SU-DHL-6 (cell line): ENCODE measurements at regions not wholly inside any gene's neighbourhood (a gene's known extent, or its start where the extent isn't known, plus 50 kb on each side); places are given as distances from the start of the nearest gene placed in this dataset.

Experiments used
- EZH2phosphoT487 ChIP-seq: fragments of 200-600 bp; sonication (generic), shearing (Covaris generic); conservative IDR thresholded peaks from 2 replicates; pipeline ENCODE4 v1.6.1; 2018; ENCODE audit warnings: mild to moderate bottlenecking, antibody characterized with exemption, low read length, moderate library complexity, mixed read lengths
- TF ChIP-seq, protein P1 (sequence below): fragments of 200-600 bp; sonication (generic); IDR thresholded peaks from one replicate; pipeline ENCODE4 v1.5.1; 2017; ENCODE audit warnings: antibody characterized with exemption, mild to moderate bottlenecking, low read length, moderate library complexity; ENCODE audit not compliant: insufficient read depth, poor library complexity, severe bottlenecking

DNA sequence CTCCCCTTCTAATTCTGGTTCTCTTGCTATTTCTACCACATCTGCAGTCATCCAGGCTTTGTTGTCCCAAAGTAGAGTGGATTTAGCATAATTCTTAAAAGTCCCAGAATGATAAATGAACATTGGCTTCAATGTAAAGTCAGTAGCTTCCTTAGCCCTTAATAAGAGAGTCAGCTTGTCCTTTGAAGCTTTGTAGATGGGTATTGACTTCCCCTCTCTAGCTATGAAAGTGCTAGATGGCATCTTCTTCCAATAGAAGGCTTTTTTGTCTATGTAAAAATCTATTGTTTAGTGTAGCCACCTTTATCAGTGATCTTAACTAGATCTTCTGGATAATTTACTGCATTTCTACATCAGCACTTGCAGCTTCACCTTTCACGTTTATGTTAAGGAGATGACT, 181.4 kb upstream of the B3GALT2 start:
- TF ChIP-seq, protein P1, sequence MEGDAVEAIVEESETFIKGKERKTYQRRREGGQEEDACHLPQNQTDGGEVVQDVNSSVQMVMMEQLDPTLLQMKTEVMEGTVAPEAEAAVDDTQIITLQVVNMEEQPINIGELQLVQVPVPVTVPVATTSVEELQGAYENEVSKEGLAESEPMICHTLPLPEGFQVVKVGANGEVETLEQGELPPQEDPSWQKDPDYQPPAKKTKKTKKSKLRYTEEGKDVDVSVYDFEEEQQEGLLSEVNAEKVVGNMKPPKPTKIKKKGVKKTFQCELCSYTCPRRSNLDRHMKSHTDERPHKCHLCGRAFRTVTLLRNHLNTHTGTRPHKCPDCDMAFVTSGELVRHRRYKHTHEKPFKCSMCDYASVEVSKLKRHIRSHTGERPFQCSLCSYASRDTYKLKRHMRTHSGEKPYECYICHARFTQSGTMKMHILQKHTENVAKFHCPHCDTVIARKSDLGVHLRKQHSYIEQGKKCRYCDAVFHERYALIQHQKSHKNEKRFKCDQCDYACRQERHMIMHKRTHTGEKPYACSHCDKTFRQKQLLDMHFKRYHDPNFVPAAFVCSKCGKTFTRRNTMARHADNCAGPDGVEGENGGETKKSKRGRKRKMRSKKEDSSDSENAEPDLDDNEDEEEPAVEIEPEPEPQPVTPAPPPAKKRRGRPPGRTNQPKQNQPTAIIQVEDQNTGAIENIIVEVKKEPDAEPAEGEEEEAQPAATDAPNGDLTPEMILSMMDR = no peak
- TF ChIP-seq EZH2phosphoT487 = no peak
